ENCODE measurements at regions not wholly inside any gene's neighbourhood (a gene's known extent, or its start where the extent isn't known, plus 50 kb on each side); places are given as distances from the start of the nearest gene placed in this dataset.

DNA sequence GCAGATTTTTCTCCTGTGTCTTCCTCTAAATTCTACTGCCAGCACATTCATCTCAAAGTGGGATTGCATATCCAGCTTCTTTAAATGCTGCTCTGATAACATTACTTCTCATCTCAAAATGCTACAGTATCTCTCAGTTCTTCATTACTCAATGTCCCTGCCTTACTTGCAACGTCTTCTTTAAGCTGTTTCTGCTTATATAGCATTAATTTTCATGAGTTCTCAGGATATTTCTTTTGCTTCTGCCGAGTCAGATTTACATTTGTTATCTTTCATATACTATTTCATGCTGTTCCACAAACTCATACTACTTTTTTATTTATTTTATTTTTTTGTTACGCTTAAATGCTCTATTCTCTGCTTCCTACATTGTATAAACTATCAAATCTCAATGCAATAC is 1223.5 kb upstream of the FAM98A start:
- no peak for DNase-seq
- no peaks in the 10 kb centered on the region for H3K36me3 Mint-ChIP-seq
- no peaks in the 10 kb centered on the region for H3K79me2 ChIP-seq (ENCODE audit: insufficient read depth, low read length)
- peaks cover 0 to 1% (median 0%) of the 10 kb centered on the region in 3 donors for H3K27me3 Mint-ChIP-seq (ENCODE audit: low read depth in 3 of 3)
- no peak overlapping the region for H3K9ac ChIP-seq (ENCODE audit: insufficient read depth, low read length, poor library complexity, severe bottlenecking)
- intact Hi-C loops (cut with micrococcal nuclease) = no loop called here
- WGBS (ENCODE audit: insufficient coverage) = no CpG with 5 or more reads among the region's 3 CpGs
- TF ChIP-seq, protein P1, sequence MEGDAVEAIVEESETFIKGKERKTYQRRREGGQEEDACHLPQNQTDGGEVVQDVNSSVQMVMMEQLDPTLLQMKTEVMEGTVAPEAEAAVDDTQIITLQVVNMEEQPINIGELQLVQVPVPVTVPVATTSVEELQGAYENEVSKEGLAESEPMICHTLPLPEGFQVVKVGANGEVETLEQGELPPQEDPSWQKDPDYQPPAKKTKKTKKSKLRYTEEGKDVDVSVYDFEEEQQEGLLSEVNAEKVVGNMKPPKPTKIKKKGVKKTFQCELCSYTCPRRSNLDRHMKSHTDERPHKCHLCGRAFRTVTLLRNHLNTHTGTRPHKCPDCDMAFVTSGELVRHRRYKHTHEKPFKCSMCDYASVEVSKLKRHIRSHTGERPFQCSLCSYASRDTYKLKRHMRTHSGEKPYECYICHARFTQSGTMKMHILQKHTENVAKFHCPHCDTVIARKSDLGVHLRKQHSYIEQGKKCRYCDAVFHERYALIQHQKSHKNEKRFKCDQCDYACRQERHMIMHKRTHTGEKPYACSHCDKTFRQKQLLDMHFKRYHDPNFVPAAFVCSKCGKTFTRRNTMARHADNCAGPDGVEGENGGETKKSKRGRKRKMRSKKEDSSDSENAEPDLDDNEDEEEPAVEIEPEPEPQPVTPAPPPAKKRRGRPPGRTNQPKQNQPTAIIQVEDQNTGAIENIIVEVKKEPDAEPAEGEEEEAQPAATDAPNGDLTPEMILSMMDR (IDR thresholded peaks at IDR 0.05) = no peak
- H3K4me3 Mint-ChIP-seq = no peak overlapping the region
- no peaks in the 10 kb centered on the region for H3K4me1 Mint-ChIP-seq
- H4K20me1 ChIP-seq (ENCODE audit: insufficient read depth, low read length) = no peaks in the 10 kb centered on the region
- H3K27me3 ChIP-seq (ENCODE audit: control insufficient read depth in 2 of 2, insufficient read depth in 2 of 2, low read length in 2 of 2) = no peaks in the 10 kb centered on the region
- no peak overlapping the region for H2AFZ ChIP-seq (ENCODE audit: insufficient read depth, low read depth, low read length, poor library complexity, severe bottlenecking)
- H3K9me3 Mint-ChIP-seq = peaks cover 0 to 9% (median 1%) of the 10 kb centered on the region in 7 donors
- H3K9me3 ChIP-seq (replicated peaks in 1 of 2; ENCODE audit: control insufficient read depth in 1 of 2, insufficient read depth in 1 of 2, low read length in 2 of 2) = no peaks in the 10 kb centered on the region
- H3K4me2 ChIP-seq (replicated peaks; ENCODE audit: extremely low read depth, low read length, poor library complexity, severe bottlenecking) = no peak overlapping the region
- no peak overlapping the region for H3K27ac Mint-ChIP-seq
- no peak overlapping the region for H3K27ac ChIP-seq (ENCODE audit: low read depth in 1 of 2, low read length in 2 of 2)
- H3K4me3 ChIP-seq (replicated peaks in 1 of 3; ENCODE audit: low read depth in 2 of 3, low read length in 3 of 3) = no peak overlapping the region
- H3K4me1 ChIP-seq (ENCODE audit: control insufficient read depth in 1 of 2, insufficient read depth in 2 of 2, low read length in 2 of 2) = no peaks in the 10 kb centered on the region
- H3K36me3 ChIP-seq (replicated peaks in 1 of 2; ENCODE audit: control insufficient read depth in 1 of 2, insufficient read depth in 2 of 2, low read length in 2 of 2) = no peaks in the 10 kb centered on the region

DNA sequence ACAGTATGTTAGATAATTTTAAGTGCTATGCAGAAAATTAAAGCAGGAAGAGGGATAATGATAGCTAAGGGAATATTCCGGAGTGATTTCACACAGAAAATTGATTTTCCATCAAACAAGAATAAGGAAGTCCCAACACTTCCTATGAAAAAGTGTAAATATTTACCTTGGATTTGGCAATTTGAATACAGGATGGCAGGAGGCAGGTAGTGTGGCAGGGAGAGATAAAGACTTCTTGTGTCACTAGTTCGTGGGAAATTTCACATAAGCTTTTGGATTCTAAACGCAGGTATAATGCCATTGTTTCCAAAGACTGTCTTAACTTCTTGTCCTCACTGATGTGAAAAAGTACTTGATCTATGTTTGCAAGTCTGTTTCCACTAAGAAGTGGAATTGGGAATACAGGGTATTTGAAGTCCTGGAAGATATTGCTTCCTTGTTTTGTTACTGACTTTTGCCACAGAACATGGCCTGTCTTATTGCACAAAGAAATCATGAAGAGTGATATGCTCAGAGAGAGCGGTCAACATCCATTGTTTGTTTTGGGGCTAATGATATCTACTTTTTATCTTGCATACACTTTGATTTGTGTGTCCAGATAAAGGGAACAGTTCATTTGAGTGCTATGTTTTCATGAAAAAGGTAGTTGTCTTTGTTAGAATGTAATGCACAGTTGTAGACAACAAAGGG is 1216.1 kb upstream of the FAM98A start:
- Histone ChIP-seq H3K36me3 (replicated peaks in 1 of 2; ENCODE audit: control insufficient read depth in 1 of 2, insufficient read depth in 2 of 2, low read length in 2 of 2) (no peaks in the 10 kb centered on the region), H2AFZ (ENCODE audit: insufficient read depth, low read depth, low read length, poor library complexity, severe bottlenecking) (no peak overlapping the region), H3K9ac (ENCODE audit: insufficient read depth, low read length, poor library complexity, severe bottlenecking) (no peak overlapping the region), H3K4me1 (ENCODE audit: control insufficient read depth in 1 of 2, insufficient read depth in 2 of 2, low read length in 2 of 2) (no peaks in the 10 kb centered on the region), H3K79me2 (ENCODE audit: insufficient read depth, low read length) (no peaks in the 10 kb centered on the region), H4K20me1 (ENCODE audit: insufficient read depth, low read length) (no peaks in the 10 kb centered on the region), H3K27me3 (ENCODE audit: control insufficient read depth in 2 of 2, insufficient read depth in 2 of 2, low read length in 2 of 2) (no peaks in the 10 kb centered on the region), H3K4me3 (replicated peaks in 1 of 3; ENCODE audit: low read depth in 2 of 3, low read length in 3 of 3) (no peak overlapping the region), H3K27ac (ENCODE audit: low read depth in 1 of 2, low read length in 2 of 2) (no peak overlapping the region), H3K9me3 (replicated peaks in 1 of 2; ENCODE audit: control insufficient read depth in 1 of 2, insufficient read depth in 1 of 2, low read length in 2 of 2) (no peaks in the 10 kb centered on the region), H3K4me2 (replicated peaks; ENCODE audit: extremely low read depth, low read length, poor library complexity, severe bottlenecking) (no peak overlapping the region)
- H3K36me3 Mint-ChIP-seq = no peaks in the 10 kb centered on the region
- H3K27ac Mint-ChIP-seq = no peak overlapping the region
- intact Hi-C loops (cut with micrococcal nuclease) = no loop called here
- TF ChIP-seq, protein P1 (IDR thresholded peaks at IDR 0.05) = no peak
- H3K9me3 Mint-ChIP-seq = peaks cover 0 to 9% (median 1%) of the 10 kb centered on the region in 7 donors
- WGBS (ENCODE audit: insufficient coverage) = 79% methylated on average over 2 of the region's 4 CpGs
- no peak overlapping the region for H3K4me3 Mint-ChIP-seq
- H3K4me1 Mint-ChIP-seq = no peaks in the 10 kb centered on the region
- DNase-seq = no peak
- no peaks in the 10 kb centered on the region for H3K27me3 Mint-ChIP-seq (ENCODE audit: low read depth in 3 of 3)

All from CD14-positive monocyte (primary cell).